Caco-2 (cell line): ENCODE measurements at regions not wholly inside any gene's neighbourhood (a gene's known extent, or its start where the extent isn't known, plus 50 kb on each side); places are given as distances from the start of the nearest gene placed in this dataset.

Experiments
- BruUV-seq: library from RNA; stranded (reverse); fragments of 400-500 nt; replicated peaks from 2 replicates; lab custom pipeline; 2021; lab: Mats Ljungman, UMichigan
- CTCF ChIA-PET: fragments of 300-600 bp; sonication (Branson Sonifier 250); formaldehyde crosslinking; loops from one replicate; lab custom pipeline; 2022; ENCODE audit warnings: antibody characterized with exemption; lab: Charles Lee
- POLR2A ChIA-PET: fragments of 300-600 bp; sonication (Branson Sonifier 250); formaldehyde crosslinking; loops from one replicate; lab custom pipeline; 2022; ENCODE audit warnings: antibody characterized with exemption; lab: Charles Lee
- DNase-seq, 2 experiments: peaks; one replicate each; pipeline versions ENCODE4 v3.0.0 to v3.0.0-alpha.2; 2020 to 2022
- H3K27me3 ChIP-seq: replicated peaks from 2 replicates; pipeline ENCODE4 v1.6.0; 2011; ENCODE audit warnings: low read length; ENCODE audit not compliant: control insufficient read depth, insufficient read depth
- H3K36me3 ChIP-seq: 2 replicates; pipeline ENCODE4 v1.5.1; 2011; ENCODE audit warnings: low read length; ENCODE audit not compliant: control insufficient read depth, insufficient read depth
- H3K4me1 ChIP-seq: fragments of 250-450 bp; sonication (Bioruptor Pico); 2 replicates; pipeline ENCODE4 v1.5.1; 2020; ENCODE audit warnings: mild to moderate bottlenecking
- H3K4me3 ChIP-seq: 2 replicates; pipeline ENCODE4 v1.5.1; 2011; ENCODE audit warnings: low read depth, mild to moderate bottlenecking, control low read depth, low read length
- H3K9me3 ChIP-seq: fragments of 250-450 bp; sonication (Bioruptor Pico); 2 replicates; pipeline ENCODE4 v1.5.1; 2020; ENCODE audit warnings: mild to moderate bottlenecking, moderate library complexity
- H3K27ac Mint-ChIP-seq: one replicate; pipeline ENCODE4 v1.8.0; 2022; ENCODE audit warnings: mixed read lengths; ENCODE audit not compliant: unreplicated experiment
- H3K27me3 Mint-ChIP-seq: one replicate; pipeline ENCODE4 v1.8.0; 2022; ENCODE audit warnings: mixed read lengths; ENCODE audit not compliant: insufficient read depth, unreplicated experiment
- H3K36me3 Mint-ChIP-seq: one replicate; pipeline ENCODE4 v1.8.0; 2022; ENCODE audit warnings: mild to moderate bottlenecking, mixed read lengths; ENCODE audit not compliant: insufficient read depth, unreplicated experiment
- H3K4me1 Mint-ChIP-seq: one replicate; pipeline ENCODE4 v1.8.0; 2022; ENCODE audit warnings: low read depth, mixed read lengths; ENCODE audit not compliant: unreplicated experiment
- H3K4me3 Mint-ChIP-seq: one replicate; pipeline ENCODE4 v1.8.0; 2022; ENCODE audit warnings: mild to moderate bottlenecking, moderate library complexity, mixed read lengths; ENCODE audit not compliant: unreplicated experiment
- H3K9me3 Mint-ChIP-seq: one replicate; pipeline ENCODE4 v1.8.0; 2022; ENCODE audit warnings: mixed read lengths; ENCODE audit not compliant: unreplicated experiment
- intact Hi-C: fragments of 100-400 bp; cut with micrococcal nuclease; formaldehyde crosslinking; loops from one replicate; pipeline ENCODE4 v1.10.0; 2022; ENCODE audit not compliant: unreplicated experiment
- TF ChIP-seq, protein P1 (sequence below), 2 experiments: fragments of 200-600 bp in 1 of 2; IDR thresholded peaks; 1 replicate in 1 of 2; 2 replicates in 1 of 2; pipeline versions ENCODE4 v1.5.1 to v1.8.0; 2011 to 2022; ENCODE audit warnings: antibody characterized with exemption in 1 of 2, control low read depth in 1 of 2, inconsistent platforms in 1 of 2, low read depth in 1 of 2, low read length in 1 of 2, mild to moderate bottlenecking in 1 of 2, moderate library complexity in 1 of 2; ENCODE audit not compliant: insufficient read depth in 1 of 2, severe bottlenecking in 1 of 2, unreplicated experiment in 1 of 2

DNA sequence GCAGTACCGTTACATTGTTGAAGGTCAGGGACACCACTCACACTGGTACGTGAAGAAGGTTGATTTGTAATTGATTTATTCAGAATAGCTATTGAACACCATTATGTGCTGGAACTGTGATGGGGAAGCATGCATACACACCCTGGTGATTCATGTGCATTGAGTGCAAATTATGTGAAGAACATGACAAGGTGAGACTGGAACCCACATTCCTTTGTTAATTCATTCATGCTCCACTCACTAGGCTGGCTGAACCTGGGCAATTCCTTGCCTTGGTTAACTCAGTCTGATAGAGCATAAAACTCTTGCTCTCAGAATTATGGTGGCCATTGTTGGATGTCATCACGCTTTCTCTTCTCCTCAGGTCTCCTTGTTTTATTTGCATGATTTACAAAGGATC, 67.3 kb upstream of the TPK1 start:
- H3K4me1 Mint-ChIP-seq: peaks cover 4% of the 10 kb centered on the region
- TF ChIP-seq, protein P1, sequence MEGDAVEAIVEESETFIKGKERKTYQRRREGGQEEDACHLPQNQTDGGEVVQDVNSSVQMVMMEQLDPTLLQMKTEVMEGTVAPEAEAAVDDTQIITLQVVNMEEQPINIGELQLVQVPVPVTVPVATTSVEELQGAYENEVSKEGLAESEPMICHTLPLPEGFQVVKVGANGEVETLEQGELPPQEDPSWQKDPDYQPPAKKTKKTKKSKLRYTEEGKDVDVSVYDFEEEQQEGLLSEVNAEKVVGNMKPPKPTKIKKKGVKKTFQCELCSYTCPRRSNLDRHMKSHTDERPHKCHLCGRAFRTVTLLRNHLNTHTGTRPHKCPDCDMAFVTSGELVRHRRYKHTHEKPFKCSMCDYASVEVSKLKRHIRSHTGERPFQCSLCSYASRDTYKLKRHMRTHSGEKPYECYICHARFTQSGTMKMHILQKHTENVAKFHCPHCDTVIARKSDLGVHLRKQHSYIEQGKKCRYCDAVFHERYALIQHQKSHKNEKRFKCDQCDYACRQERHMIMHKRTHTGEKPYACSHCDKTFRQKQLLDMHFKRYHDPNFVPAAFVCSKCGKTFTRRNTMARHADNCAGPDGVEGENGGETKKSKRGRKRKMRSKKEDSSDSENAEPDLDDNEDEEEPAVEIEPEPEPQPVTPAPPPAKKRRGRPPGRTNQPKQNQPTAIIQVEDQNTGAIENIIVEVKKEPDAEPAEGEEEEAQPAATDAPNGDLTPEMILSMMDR (IDR thresholded peaks at IDR 0.05; ENCODE audit: insufficient read depth in 1 of 2, low read depth in 1 of 2, low read length in 1 of 2, severe bottlenecking in 1 of 2, unreplicated experiment in 1 of 2): no peak

DNA sequence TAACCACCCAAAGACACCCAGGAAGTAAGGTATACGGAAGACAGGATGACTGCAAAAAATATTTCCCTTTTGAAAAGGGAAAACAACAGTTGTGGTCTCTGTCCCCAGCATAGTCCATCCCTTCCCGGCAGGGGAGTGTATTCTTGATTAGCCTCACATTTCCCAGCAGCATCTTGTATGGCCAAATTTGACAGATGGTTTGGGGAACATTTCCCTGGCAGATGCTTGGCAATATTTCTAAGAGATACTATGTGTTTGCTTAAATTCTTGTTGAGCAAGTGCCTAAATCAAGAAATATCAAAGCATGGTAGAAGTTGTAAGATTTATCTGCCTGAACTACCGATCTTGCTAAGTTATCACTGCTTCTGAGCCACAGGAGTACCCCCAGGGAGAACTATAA, 56.9 kb upstream of the TPK1 start:
- Mint-ChIP-seq H3K36me3 (no peaks in the 10 kb centered on the region), H3K27me3 (no peaks in the 10 kb centered on the region), H3K9me3 (no peaks in the 10 kb centered on the region), H3K27ac (no peak overlapping the region), H3K4me3 (no peak overlapping the region), H3K4me1 (no peaks in the 10 kb centered on the region)
- no peak overlapping the region for H3K4me3 ChIP-seq
- H3K36me3 ChIP-seq: no peaks in the 10 kb centered on the region
- no peaks in the 10 kb centered on the region for H3K27me3 ChIP-seq
- CTCF ChIA-PET: no interaction called here
- no peaks in the 10 kb centered on the region for H3K4me1 ChIP-seq
- TF ChIP-seq, protein P1 (IDR thresholded peaks at IDR 0.05; ENCODE audit: insufficient read depth in 1 of 2, low read depth in 1 of 2, low read length in 1 of 2, severe bottlenecking in 1 of 2, unreplicated experiment in 1 of 2): no peak
- H3K9me3 ChIP-seq: no peaks in the 10 kb centered on the region
- BruUV-seq: no TSS peak
- intact Hi-C loops: no loop called here
- no peak for DNase-seq
- POLR2A ChIA-PET: no interaction called here

More for the DNA sequence above, 67.3 kb upstream of the TPK1 start:
- ChIA-PET POLR2A (no interaction called here), CTCF (no interaction called here)
- no peaks in the 10 kb centered on the region for H3K9me3 ChIP-seq
- Mint-ChIP-seq H3K4me3 (no peak overlapping the region), H3K9me3 (peaks cover 10% of the 10 kb centered on the region), H3K36me3 (no peaks in the 10 kb centered on the region), H3K27me3 (no peaks in the 10 kb centered on the region), H3K27ac (no peak overlapping the region)
- intact Hi-C loops: no loop called here
- H3K27me3 ChIP-seq: no peaks in the 10 kb centered on the region
- DNase-seq: no peak
- BruUV-seq: no TSS peak
- H3K36me3 ChIP-seq: no peaks in the 10 kb centered on the region
- H3K4me1 ChIP-seq: no peaks in the 10 kb centered on the region; the same call in 1 of the 2 replicates
- no peak overlapping the region for H3K4me3 ChIP-seq
